Uterus (tissue), 2 donors: ENCODE measurements at regions not wholly inside any gene's neighbourhood (a gene's known extent, or its start where the extent isn't known, plus 50 kb on each side); places are given as distances from the start of the nearest gene placed in this dataset.

Source experiments
- POLR2A ChIP-seq, 2 donors: fragments of 450-650 bp; IDR thresholded peaks; one replicate each; pipeline ENCODE4 v1.6.1; 2016; ENCODE audit warnings: antibody characterized with exemption in 2 of 2, mild to moderate bottlenecking in 1 of 2, moderate library complexity in 1 of 2
- TF ChIP-seq, protein P1 (sequence below), 4 experiments: fragments of 200-600 bp in 2 of 4; fragments of 450-650 bp in 2 of 4; sonication (generic) in 2 of 4; IDR thresholded peaks; one replicate each; pipeline ENCODE4 v1.5.1; 2016 to 2019; ENCODE audit warnings: antibody characterized with exemption in 4 of 4, mild to moderate bottlenecking in 2 of 4, moderate library complexity in 1 of 4

DNA sequence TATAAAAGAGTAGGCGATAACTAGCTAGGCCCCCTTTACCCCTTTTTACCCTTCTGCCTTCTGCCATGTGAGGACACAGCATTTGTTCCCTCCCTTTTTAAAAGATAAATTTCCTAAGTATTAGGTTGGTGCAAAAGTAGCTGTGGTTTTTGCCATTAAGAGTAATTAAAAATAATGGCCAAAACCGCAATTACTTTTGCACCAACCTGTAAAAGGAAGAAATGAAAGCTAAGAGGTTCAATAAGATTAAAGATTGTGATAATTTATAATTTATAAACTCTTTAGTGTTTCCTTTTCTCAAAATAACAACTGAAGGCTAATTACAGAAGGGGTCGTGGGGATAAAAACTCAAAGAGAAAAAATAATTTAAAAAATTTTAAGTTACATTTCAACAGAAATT is 283.5 kb upstream of the PDZRN3 start:
- TF ChIP-seq, protein P1, sequence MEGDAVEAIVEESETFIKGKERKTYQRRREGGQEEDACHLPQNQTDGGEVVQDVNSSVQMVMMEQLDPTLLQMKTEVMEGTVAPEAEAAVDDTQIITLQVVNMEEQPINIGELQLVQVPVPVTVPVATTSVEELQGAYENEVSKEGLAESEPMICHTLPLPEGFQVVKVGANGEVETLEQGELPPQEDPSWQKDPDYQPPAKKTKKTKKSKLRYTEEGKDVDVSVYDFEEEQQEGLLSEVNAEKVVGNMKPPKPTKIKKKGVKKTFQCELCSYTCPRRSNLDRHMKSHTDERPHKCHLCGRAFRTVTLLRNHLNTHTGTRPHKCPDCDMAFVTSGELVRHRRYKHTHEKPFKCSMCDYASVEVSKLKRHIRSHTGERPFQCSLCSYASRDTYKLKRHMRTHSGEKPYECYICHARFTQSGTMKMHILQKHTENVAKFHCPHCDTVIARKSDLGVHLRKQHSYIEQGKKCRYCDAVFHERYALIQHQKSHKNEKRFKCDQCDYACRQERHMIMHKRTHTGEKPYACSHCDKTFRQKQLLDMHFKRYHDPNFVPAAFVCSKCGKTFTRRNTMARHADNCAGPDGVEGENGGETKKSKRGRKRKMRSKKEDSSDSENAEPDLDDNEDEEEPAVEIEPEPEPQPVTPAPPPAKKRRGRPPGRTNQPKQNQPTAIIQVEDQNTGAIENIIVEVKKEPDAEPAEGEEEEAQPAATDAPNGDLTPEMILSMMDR (IDR thresholded peaks at IDR 0.05): no peak
- TF ChIP-seq POLR2A (IDR thresholded peaks at IDR 0.05): no peak
